HEK293 (cell line): ENCODE measurements at regions not wholly inside any gene's neighbourhood (a gene's known extent, or its start where the extent isn't known, plus 50 kb on each side); places are given as distances from the start of the nearest gene placed in this dataset.

Source experiments
- CTCF ChIA-PET: fragments of 350-600 bp; formaldehyde crosslinking; extraction: SDS; loops from one replicate; lab custom pipeline; 2021; ENCODE audit warnings: antibody characterized with exemption; lab: Yijun Ruan, JAX
- POLR2A ChIA-PET: fragments of 300-600 bp; formaldehyde crosslinking; extraction: SDS; loops from one replicate; lab custom pipeline; 2020; ENCODE audit warnings: antibody characterized with exemption, inconsistent platforms; lab: Yijun Ruan, JAX
- H3K27ac ChIP-seq: fragments of 200-500 bp; sonication (Bioruptor generic); 2 replicates; pipeline ENCODE4 v1.5.1; 2014; ENCODE audit warnings: low read depth, low read length, control low read depth, inconsistent platforms; ENCODE audit errors: extremely low read depth
- H3K36me3 ChIP-seq, 2 experiments: fragments of 200-500 bp in 1 of 2; sonication (Bioruptor generic) in 1 of 2; 1 replicate in 1 of 2; 2 replicates in 1 of 2; pipeline ENCODE4 v1.5.1; 2014 to 2017; ENCODE audit warnings: inconsistent platforms in 2 of 2, low read length in 2 of 2; ENCODE audit not compliant: control insufficient read depth in 2 of 2, insufficient read depth in 1 of 2
- H3K4me1 ChIP-seq: fragments of 200-500 bp; sonication (Bioruptor generic); 2 replicates; pipeline ENCODE4 v1.5.1; 2014; ENCODE audit warnings: mild to moderate bottlenecking, low read length, inconsistent platforms; ENCODE audit not compliant: control insufficient read depth, insufficient read depth
- H3K4me3 ChIP-seq: 2 replicates; pipeline ENCODE4 v1.5.1; 2011; ENCODE audit warnings: low read depth, mild to moderate bottlenecking, control low read depth, low read length, moderate library complexity
- H3K9me3 ChIP-seq: fragments of 200-500 bp; sonication (Bioruptor generic); 2 replicates; pipeline ENCODE4 v1.5.1; 2014; ENCODE audit warnings: low read depth, low read length, inconsistent platforms; ENCODE audit not compliant: control insufficient read depth, insufficient read depth
- BCL6B ChIP-seq: fragments of 450-650 bp; formaldehyde crosslinking; IDR thresholded peaks from 2 replicates; pipeline ENCODE4 v1.5.1; 2017; ENCODE audit warnings: missing biosample characterization, missing genetic modification characterization
- SP3 ChIP-seq: fragments of 450-650 bp; formaldehyde crosslinking; IDR thresholded peaks from 2 replicates; pipeline ENCODE4 v1.5.1; 2016; ENCODE audit warnings: missing biosample characterization, missing genetic modification characterization
- SP7 ChIP-seq: fragments of 450-650 bp; formaldehyde crosslinking; IDR thresholded peaks from 2 replicates; pipeline ENCODE4 v1.5.1; 2016; ENCODE audit warnings: missing biosample characterization, missing genetic modification characterization
- ZBTB10 ChIP-seq: fragments of 450-650 bp; formaldehyde crosslinking; IDR thresholded peaks from 2 replicates; pipeline ENCODE4 v1.5.1; 2016; ENCODE audit warnings: missing biosample characterization, missing genetic modification characterization
- ZBTB21 ChIP-seq: fragments of 450-650 bp; formaldehyde crosslinking; IDR thresholded peaks from 2 replicates; pipeline ENCODE4 v1.5.1; 2017; ENCODE audit warnings: missing biosample characterization, missing genetic modification characterization
- ZBTB26 ChIP-seq: fragments of 450-650 bp; formaldehyde crosslinking; optimal IDR thresholded peaks from 2 replicates; pipeline ENCODE3; 2016; ENCODE audit warnings: missing biosample characterization, mild to moderate bottlenecking, missing genetic modification characterization
- ZBTB8A ChIP-seq: fragments of 450-650 bp; formaldehyde crosslinking; IDR thresholded peaks from 2 replicates; pipeline ENCODE4 v1.5.1; 2016; ENCODE audit warnings: missing biosample characterization, missing genetic modification characterization
- ZFP3 ChIP-seq: fragments of 450-650 bp; formaldehyde crosslinking; IDR thresholded peaks from 2 replicates; pipeline ENCODE4 v1.5.1; 2016; ENCODE audit warnings: low read depth, missing biosample characterization, missing genetic modification characterization
- ZNF121 ChIP-seq: fragments of 450-650 bp; formaldehyde crosslinking; IDR thresholded peaks from 2 replicates; pipeline ENCODE4 v1.5.1; 2016; ENCODE audit warnings: missing biosample characterization, missing genetic modification characterization
- ZNF18 ChIP-seq: fragments of 450-650 bp; formaldehyde crosslinking; IDR thresholded peaks from 2 replicates; pipeline ENCODE4 v1.5.1; 2016; ENCODE audit warnings: missing biosample characterization, missing genetic modification characterization
- ZNF2 ChIP-seq: fragments of 450-650 bp; formaldehyde crosslinking; IDR thresholded peaks from 2 replicates; pipeline ENCODE4 v1.5.1; 2016; ENCODE audit warnings: missing biosample characterization, missing genetic modification characterization
- ZNF221 ChIP-seq: fragments of 450-650 bp; formaldehyde crosslinking; IDR thresholded peaks from 2 replicates; pipeline ENCODE4 v1.5.1; 2017; ENCODE audit warnings: missing biosample characterization, missing genetic modification characterization, borderline replicate concordance
- ZNF274 ChIP-seq, 2 experiments: fragments of 200-500 bp in 1 of 2; fragments of 450-650 bp in 1 of 2; sonication (Bioruptor generic) in 1 of 2; formaldehyde crosslinking in 1 of 2; IDR thresholded peaks; 2 replicates each; pipeline versions ENCODE4 v1.5.1 to v1.6.1; 2014 to 2016; ENCODE audit warnings: borderline replicate concordance in 1 of 2, inconsistent platforms in 1 of 2, low read length in 1 of 2, missing biosample characterization in 1 of 2, missing genetic modification characterization in 1 of 2
- ZNF354C ChIP-seq: fragments of 450-650 bp; formaldehyde crosslinking; IDR thresholded peaks from 2 replicates; pipeline ENCODE4 v1.5.1; 2016; ENCODE audit warnings: missing biosample characterization, missing genetic modification characterization, low read depth, borderline replicate concordance
- ZNF426 ChIP-seq: fragments of 450-650 bp; formaldehyde crosslinking; IDR thresholded peaks from 2 replicates; pipeline ENCODE4 v1.5.1; 2017; ENCODE audit warnings: missing biosample characterization, missing genetic modification characterization, mild to moderate bottlenecking, inconsistent platforms, moderate library complexity
- ZNF645 ChIP-seq: fragments of 450-650 bp; formaldehyde crosslinking; IDR thresholded peaks from 2 replicates; pipeline ENCODE4; 2016; ENCODE audit warnings: missing biosample characterization, missing genetic modification characterization
- ZNF692 ChIP-seq: fragments of 450-650 bp; formaldehyde crosslinking; IDR thresholded peaks from 2 replicates; pipeline ENCODE4 v1.5.1; 2016; ENCODE audit warnings: missing biosample characterization, missing genetic modification characterization
- ZSCAN4 ChIP-seq: fragments of 450-650 bp; formaldehyde crosslinking; IDR thresholded peaks from 2 replicates; pipeline ENCODE4 v1.5.1; 2017; ENCODE audit warnings: missing biosample characterization, missing genetic modification characterization

GRCh38 chr2:185006481-185006880 lies 408.2 kb downstream of the ZNF804A start (continued):
- TF ChIP-seq ZNF645 (tag by site-specific recombination), result no peak
- TF ChIP-seq ZNF221 (tag by site-specific recombination), result no peak
- TF ChIP-seq ZNF18, result no peak
- no peak for TF ChIP-seq ZBTB10 (tag by site-specific recombination)
- no peak for TF ChIP-seq SP7 (tag by site-specific recombination)
- TF ChIP-seq BCL6B (tag by site-specific recombination), result no peak
- no peak for TF ChIP-seq ZNF354C (tag by site-specific recombination)

GRCh38 chr2:185012643-185013042 lies 414.3 kb downstream of the ZNF804A start:
- TF ChIP-seq ZBTB26 (tag by site-specific recombination) (no peak), ZBTB8A (tag by site-specific recombination) (no peak), ZSCAN4 (no peak), ZNF274 (IDR thresholded peaks at IDR 0.05; ENCODE audit: low read length) (no peak), ZNF274 (tag by site-specific recombination; IDR thresholded peaks at IDR 0.05; ENCODE audit: borderline replicate concordance) (no peak), ZNF121 (no peak), ZFP3 (tag by site-specific recombination) (no peak), SP3 (tag by site-specific recombination) (no peak), ZBTB21 (tag by site-specific recombination) (no peak), ZNF426 (tag by site-specific recombination) (no peak), ZNF354C (tag by site-specific recombination) (no peak), ZNF2 (tag by site-specific recombination) (no peak), ZNF692 (no peak)
- no peak overlapping the region for H3K27ac ChIP-seq
- no peaks in the 10 kb centered on the region for H3K9me3 ChIP-seq
- ChIA-PET CTCF (no interaction called here), POLR2A (no interaction called here)
- H3K36me3 ChIP-seq, result no peaks in the 10 kb centered on the region
- H3K4me3 ChIP-seq, result no peak overlapping the region
- H3K4me1 ChIP-seq, result no peaks in the 10 kb centered on the region
